IMR-90 (cell line): ENCODE measurements at regions not wholly inside any gene's neighbourhood (a gene's known extent, or its start where the extent isn't known, plus 50 kb on each side); places are given as distances from the start of the nearest gene placed in this dataset.

Experiments
- ATAC-seq: fragments of 200-7000 bp; cut with Tn5 transposase; 2 replicates; pipeline ENCODE4 v1.9.1; 2020; ENCODE audit warnings: low read depth, mild to moderate bottlenecking, moderate library complexity
- BruUV-seq: library from RNA; stranded (reverse); fragments of 400-500 nt; replicated peaks from 2 replicates; lab custom pipeline; 2021; lab: Mats Ljungman, UMichigan
- CTCF ChIA-PET: fragments of 300-600 bp; formaldehyde crosslinking; extraction: SDS; loops from one replicate; lab custom pipeline; 2021; ENCODE audit warnings: antibody characterized with exemption; lab: Yijun Ruan, JAX
- POLR2A ChIA-PET: fragments of 300-600 bp; sonication (Branson Sonifier 250); formaldehyde crosslinking; loops from one replicate; lab custom pipeline; 2022; ENCODE audit warnings: antibody characterized with exemption; ENCODE audit not compliant: unreplicated experiment; lab: Charles Lee
- DNase-seq: peaks from one replicate; pipeline ENCODE4 v3.0.0; 2013
- H2AFZ ChIP-seq: replicated peaks from 2 replicates; pipeline ENCODE3; 2013; ENCODE audit warnings: low read length, mild to moderate bottlenecking; ENCODE audit not compliant: poor library complexity
- H2AK5ac ChIP-seq: 2 replicates; pipeline ENCODE4 v1.6.1; 2013; ENCODE audit warnings: low read depth, low read length, inconsistent platforms
- H2AK9ac ChIP-seq: replicated peaks from 2 replicates; pipeline ENCODE3; 2013; ENCODE audit warnings: mild to moderate bottlenecking, low read depth, low read length, moderate library complexity; ENCODE audit not compliant: poor library complexity
- H2BK120ac ChIP-seq: 2 replicates; pipeline ENCODE4 v1.6.1; 2013; ENCODE audit warnings: low read depth, low read length, inconsistent platforms
- H2BK15ac ChIP-seq: 3 replicates; pipeline ENCODE4 v1.6.1; 2013; ENCODE audit warnings: low read depth, low read length, inconsistent platforms
- H2BK20ac ChIP-seq: 2 replicates; pipeline ENCODE4 v1.6.1; 2013; ENCODE audit warnings: low read depth, mild to moderate bottlenecking, inconsistent platforms, low read length, moderate library complexity
- H2BK5ac ChIP-seq: 2 replicates; pipeline ENCODE4 v1.6.1; 2013; ENCODE audit warnings: mild to moderate bottlenecking, low read depth, low read length, inconsistent platforms; ENCODE audit not compliant: poor library complexity, severe bottlenecking
- H3K14ac ChIP-seq: replicated peaks from 2 replicates; pipeline ENCODE4 v1.6.1; 2013; ENCODE audit warnings: low read depth, low read length, inconsistent platforms
- H3K18ac ChIP-seq: 2 replicates; pipeline ENCODE4 v1.6.1; 2013; ENCODE audit warnings: low read depth, low read length, control low read depth
- H3K23ac ChIP-seq: 2 replicates; pipeline ENCODE4 v1.6.1; 2013; ENCODE audit warnings: low read depth, low read length, inconsistent platforms
- H3K27ac ChIP-seq: 2 replicates; pipeline ENCODE4 v1.5.1; 2013; ENCODE audit warnings: mild to moderate bottlenecking, control low read depth, low read length; ENCODE audit not compliant: insufficient read depth
- H3K27me3 ChIP-seq: 2 replicates; pipeline ENCODE4 v1.6.1; 2013; ENCODE audit warnings: low read length; ENCODE audit not compliant: control insufficient read depth, insufficient read depth
- H3K36me3 ChIP-seq: 2 replicates; pipeline ENCODE4 v1.6.1; 2013; ENCODE audit warnings: low read length, mixed read lengths; ENCODE audit not compliant: control insufficient read depth, insufficient read depth
- H3K4ac ChIP-seq: 2 replicates; pipeline ENCODE4 v1.6.1; 2013; ENCODE audit warnings: low read depth, low read length, inconsistent platforms
- H3K4me1 ChIP-seq: 2 replicates; pipeline ENCODE4 v1.6.1; 2013; ENCODE audit warnings: low read length, mixed read lengths; ENCODE audit not compliant: control insufficient read depth, insufficient read depth
- H3K4me2 ChIP-seq: 2 replicates; pipeline ENCODE4 v1.6.1; 2013; ENCODE audit warnings: low read depth, mild to moderate bottlenecking, control low read depth, low read length, moderate library complexity
- H3K4me3 ChIP-seq: 2 replicates; pipeline ENCODE4 v1.5.1; 2013; ENCODE audit warnings: low read depth, mild to moderate bottlenecking, control low read depth, low read length, moderate library complexity; ENCODE audit not compliant: insufficient read depth
- H3K56ac ChIP-seq: 2 replicates; pipeline ENCODE4 v1.6.1; 2013; ENCODE audit warnings: low read length, inconsistent platforms; ENCODE audit not compliant: insufficient read depth; ENCODE audit errors: extremely low read depth
- H3K79me1 ChIP-seq, 2 experiments: 2 replicates each; pipeline ENCODE4 v1.6.1; 2013; ENCODE audit warnings: low read length in 2 of 2, inconsistent platforms in 1 of 2, low read depth in 1 of 2
- H3K9ac ChIP-seq: 2 replicates; pipeline ENCODE4 v1.6.1; 2013; ENCODE audit warnings: low read depth, low read length, control low read depth
- H3K9me1 ChIP-seq: 2 replicates; pipeline ENCODE4 v1.6.1; 2013; ENCODE audit warnings: low read length, inconsistent platforms; ENCODE audit not compliant: insufficient read depth
- H3K9me3 ChIP-seq: 2 replicates; pipeline ENCODE4 v1.6.1; 2013; ENCODE audit warnings: low read length; ENCODE audit not compliant: control insufficient read depth, insufficient read depth
- H4K20me1 ChIP-seq: 2 replicates; pipeline ENCODE4 v1.6.1; 2013; ENCODE audit warnings: low read length, inconsistent platforms; ENCODE audit not compliant: insufficient read depth
- H4K5ac ChIP-seq: 2 replicates; pipeline ENCODE4 v1.6.1; 2013; ENCODE audit warnings: mild to moderate bottlenecking, low read depth, low read length, control low read depth
- H4K8ac ChIP-seq, 2 experiments: 2 replicates each; pipeline ENCODE4 v1.6.1; 2013; ENCODE audit warnings: low read depth in 2 of 2, low read length in 2 of 2, control low read depth in 1 of 2, inconsistent platforms in 1 of 2
- H4K91ac ChIP-seq: 2 replicates; pipeline ENCODE4 v1.6.1; 2013; ENCODE audit warnings: low read depth, low read length, inconsistent platforms; ENCODE audit not compliant: insufficient read depth
- BHLHE40 ChIP-seq: fragments of 150-350 bp; IDR thresholded peaks from 2 replicates; pipeline ENCODE4 v1.6.1; 2016; ENCODE audit warnings: mild to moderate bottlenecking, low read depth, low read length
- CEBPB ChIP-seq: IDR thresholded peaks from 2 replicates; pipeline ENCODE4 v1.6.1; 2012; ENCODE audit warnings: low read depth, low read length, improper control_type of control experiment
- CHD1 ChIP-seq: IDR thresholded peaks from 2 replicates; pipeline ENCODE4 v1.6.1; 2012; ENCODE audit warnings: low read depth, low read length, improper control_type of control experiment
- CTCF ChIP-seq: conservative IDR thresholded peaks from 2 replicates; pipeline ENCODE4 v1.5.1; 2012; ENCODE audit warnings: mild to moderate bottlenecking, low read depth, low read length, improper control_type of control experiment
- ELK1 ChIP-seq: fragments of 150-350 bp; IDR thresholded peaks from 2 replicates; pipeline ENCODE4 v1.6.1; 2016; ENCODE audit warnings: low read depth, mild to moderate bottlenecking, low read length, moderate library complexity, borderline replicate concordance
- FOS ChIP-seq: fragments of 150-350 bp; IDR thresholded peaks from 2 replicates; pipeline ENCODE4 v1.6.1; 2016; ENCODE audit warnings: low read depth, low read length
- MAFK ChIP-seq: IDR thresholded peaks from 2 replicates; pipeline ENCODE4 v1.6.1; 2012; ENCODE audit warnings: low read depth, low read length, improper control_type of control experiment
- MAZ ChIP-seq: IDR thresholded peaks from 2 replicates; pipeline ENCODE4 v1.6.1; 2012; ENCODE audit warnings: low read depth, mild to moderate bottlenecking, low read length, improper control_type of control experiment, moderate library complexity, borderline replicate concordance
- MXI1 ChIP-seq: IDR thresholded peaks from 2 replicates; pipeline ENCODE4 v1.6.1; 2012; ENCODE audit warnings: low read depth, mild to moderate bottlenecking, low read length, moderate library complexity, borderline replicate concordance
- NFE2L2 ChIP-seq: fragments of 150-350 bp; IDR thresholded peaks from 2 replicates; pipeline ENCODE4 v1.6.1; 2016; ENCODE audit warnings: low read depth, mild to moderate bottlenecking, low read length
- POLR2A ChIP-seq: IDR thresholded peaks from 2 replicates; pipeline ENCODE4 v1.6.1; 2012; ENCODE audit warnings: mild to moderate bottlenecking, low read depth, low read length
- RAD21 ChIP-seq: IDR thresholded peaks from 2 replicates; pipeline ENCODE4 v1.6.1; 2012; ENCODE audit warnings: low read length, improper control_type of control experiment
- RCOR1 ChIP-seq: IDR thresholded peaks from 2 replicates; pipeline ENCODE4 v1.6.1; 2012; ENCODE audit warnings: mild to moderate bottlenecking, low read length, improper control_type of control experiment; ENCODE audit not compliant: insufficient replicate concordance
- RFX5 ChIP-seq: IDR thresholded peaks from 2 replicates; pipeline ENCODE4 v1.8.0; 2012; ENCODE audit warnings: low read depth, mild to moderate bottlenecking, low read length, moderate library complexity
- SMC3 ChIP-seq: fragments of 150-350 bp; IDR thresholded peaks from 2 replicates; pipeline ENCODE4 v1.6.1; 2016; ENCODE audit warnings: low read depth, mild to moderate bottlenecking, antibody characterized with exemption, low read length, moderate library complexity
- USF2 ChIP-seq: fragments of 150-350 bp; IDR thresholded peaks from 2 replicates; pipeline ENCODE4 v1.6.1; 2017; ENCODE audit warnings: mild to moderate bottlenecking, antibody characterized with exemption, low read length, low read depth
- WGBS, 2 experiments: methylation state at CpG; one replicate each; pipeline versions ENCODE4 v1.1.5 to v1.1.7; 2013; ENCODE audit warnings: missing lambda C conversion rate in 2 of 2; ENCODE audit not compliant: insufficient read length in 1 of 2; ENCODE audit errors: extremely low coverage in 2 of 2; 5-methylcytosine and 5-hydroxymethylcytosine counted together
- dilution Hi-C: fragments of 300-500 bp; cut with HindIII; formaldehyde crosslinking; loops from one replicate; pipeline ENCODE4 v1.14.3; 2018; ENCODE audit warnings: low sequenced_read_pairs; ENCODE audit not compliant: unreplicated experiment
- in situ Hi-C: fragments of 300-500 bp; cut with MboI; formaldehyde crosslinking; loops from 3 replicates; pipeline ENCODE4 v1.14.3; 2019; ENCODE audit warnings: low sequenced_read_pairs, inconsistent platforms, mixed read lengths
- intact Hi-C: fragments of 100-400 bp; cut with micrococcal nuclease; formaldehyde crosslinking; loops from 2 replicates; pipeline ENCODE4 v1.10.0; 2022

GRCh38 chrX:35076061-35076460, 133.5 kb downstream of the FAM47B start:
- Histone ChIP-seq H3K4me1 (no peaks in the 10 kb centered on the region), H3K36me3 (no peaks in the 10 kb centered on the region), H2BK15ac (no peak overlapping the region), H2AFZ (no peak overlapping the region), H2BK5ac (no peak overlapping the region), H3K4ac (no peak overlapping the region), H3K27ac (no peak overlapping the region), H4K20me1 (no peaks in the 10 kb centered on the region), H4K91ac (no peak overlapping the region), H2AK9ac (no peak overlapping the region), H3K27me3 (no peaks in the 10 kb centered on the region), H4K8ac (no peak overlapping the region), H3K4me3 (no peak overlapping the region), H3K56ac (no peak overlapping the region), H3K9me3 (no peaks in the 10 kb centered on the region), H3K9me1 (no peaks in the 10 kb centered on the region), H3K23ac (no peak overlapping the region), H3K4me2 (no peak overlapping the region), H2AK5ac (no peak overlapping the region), H3K14ac (no peak overlapping the region), H2BK120ac (no peak overlapping the region), H3K9ac (no peak overlapping the region), H3K18ac (no peak overlapping the region), H4K5ac (no peak overlapping the region), H3K79me1 (no peaks in the 10 kb centered on the region), H2BK20ac (no peak overlapping the region)
- TF ChIP-seq USF2 (no peak), MAZ (no peak), RAD21 (no peak), POLR2A (no peak), CTCF (no peak), SMC3 (no peak), MXI1 (no peak), RFX5 (no peak), ELK1 (no peak), CEBPB (no peak), BHLHE40 (no peak), RCOR1 (no peak), NFE2L2 (no peak), FOS (no peak), CHD1 (no peak), MAFK (no peak)
- ChIA-PET CTCF (no interaction called here), POLR2A (no interaction called here)
- intact Hi-C loops = no loop called here
- BruUV-seq = no TSS peak
- ATAC-seq (no peak), DNase-seq (no peak)
- WGBS, 2 experiments = no CpG with 5 or more reads among the region's 1 CpG
- dilution Hi-C loops = no loop called here
- in situ Hi-C loops = no loop called here
